ENCODE measurements at regions not wholly inside any gene's neighbourhood (a gene's known extent, or its start where the extent isn't known, plus 50 kb on each side); places are given as distances from the start of the nearest gene placed in this dataset.
A peak's percentile ranks its signal among the peaks of the same experiment; 100 is the strongest.

GRCh38 chr6:164035900-164036485 is 621.5 kb downstream of the QKI start:
- no peak for DNase-seq (ENCODE audit: low read depth in 2 of 2)

- DNase-seq (ENCODE audit: low read depth in 2 of 2): no peak
Measured at GRCh38 chr6:164034602-164035140, 620.2 kb downstream of the QKI start.

DNA sequence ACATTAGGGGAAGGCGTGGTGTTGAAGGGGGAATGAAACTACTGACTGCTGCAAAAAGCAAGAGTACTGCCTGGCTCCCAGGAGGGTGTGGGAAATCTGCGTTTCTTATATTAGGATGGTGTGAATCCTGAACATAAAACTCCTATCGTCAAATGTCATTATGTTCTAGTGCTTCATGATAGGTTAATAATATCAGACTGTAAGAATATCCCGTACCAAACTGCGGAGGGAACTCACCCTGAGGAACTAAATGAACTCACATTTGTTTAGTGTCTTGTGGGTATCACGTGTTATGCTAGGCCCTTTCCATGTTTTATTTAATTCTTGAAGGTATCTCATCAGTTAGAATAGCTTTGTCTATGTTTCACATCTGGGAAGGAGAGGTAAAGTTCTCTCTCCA is 610.7 kb downstream of the QKI start:
- DNase-seq (ENCODE audit: low read depth in 2 of 2): no peak

DNA sequence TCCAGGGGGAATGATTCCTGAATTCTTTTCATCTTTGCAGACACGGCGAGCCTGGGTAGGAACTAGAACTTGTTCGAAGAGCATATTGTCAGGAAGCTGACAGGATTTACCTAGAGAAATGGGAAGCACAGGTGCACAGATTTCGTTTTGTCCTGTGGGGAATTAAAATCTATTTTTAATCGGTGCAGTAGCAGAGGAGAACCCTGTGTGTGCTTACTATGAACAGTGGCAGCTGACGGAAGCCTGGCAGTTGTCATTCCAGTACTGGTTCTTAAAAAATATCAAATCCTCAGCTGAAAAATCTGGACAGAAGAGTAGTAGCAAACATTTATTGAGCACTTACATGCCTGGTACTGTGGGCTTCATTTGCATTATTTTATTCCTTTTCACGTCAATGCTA is 609.0 kb downstream of the QKI start:
- DNase-seq (ENCODE audit: low read depth in 2 of 2): no peak

- no peak for DNase-seq (ENCODE audit: low read depth in 2 of 2)
Measured at GRCh38 chr6:164022632-164023031, 608.1 kb downstream of the QKI start.

- no peak for DNase-seq (ENCODE audit: low read depth in 2 of 2)
Measured at GRCh38 chr6:164021589-164022250, 607.2 kb downstream of the QKI start.

- DNase-seq (ENCODE audit: low read depth in 2 of 2): no peak
Measured at GRCh38 chr6:164020142-164020541, 605.6 kb downstream of the QKI start.

- DNase-seq (ENCODE audit: low read depth in 2 of 2): no peak
Measured at GRCh38 chr6:164018133-164018532, 603.6 kb downstream of the QKI start.

DNA sequence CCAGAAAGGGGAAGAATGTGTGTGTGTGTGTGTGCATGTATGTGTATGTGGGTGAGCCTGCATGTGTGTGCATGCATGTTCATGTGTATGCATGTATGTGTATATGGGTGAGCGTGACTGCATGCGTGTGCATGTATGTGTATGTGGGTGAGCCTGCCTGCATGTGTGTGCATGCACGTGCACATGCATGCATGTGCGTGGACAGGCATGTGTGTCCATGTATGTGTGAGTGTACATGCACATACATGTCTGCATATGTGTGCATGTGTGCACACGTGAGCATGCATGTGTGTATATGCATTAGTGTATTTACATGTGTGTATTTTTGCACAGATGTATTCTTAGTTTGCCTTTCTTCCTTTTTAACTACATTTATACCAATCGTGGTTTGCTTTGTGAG is 601.5 kb downstream of the QKI start:
- DNase-seq (ENCODE audit: low read depth in 2 of 2): no peak

GRCh38 chr6:164015088-164015484 is 600.6 kb downstream of the QKI start:
- DNase-seq (ENCODE audit: low read depth in 2 of 2): no peak

GRCh38 chr6:164014346-164015087 is 600.0 kb downstream of the QKI start:
- no peak for DNase-seq (ENCODE audit: low read depth in 2 of 2)

DNA sequence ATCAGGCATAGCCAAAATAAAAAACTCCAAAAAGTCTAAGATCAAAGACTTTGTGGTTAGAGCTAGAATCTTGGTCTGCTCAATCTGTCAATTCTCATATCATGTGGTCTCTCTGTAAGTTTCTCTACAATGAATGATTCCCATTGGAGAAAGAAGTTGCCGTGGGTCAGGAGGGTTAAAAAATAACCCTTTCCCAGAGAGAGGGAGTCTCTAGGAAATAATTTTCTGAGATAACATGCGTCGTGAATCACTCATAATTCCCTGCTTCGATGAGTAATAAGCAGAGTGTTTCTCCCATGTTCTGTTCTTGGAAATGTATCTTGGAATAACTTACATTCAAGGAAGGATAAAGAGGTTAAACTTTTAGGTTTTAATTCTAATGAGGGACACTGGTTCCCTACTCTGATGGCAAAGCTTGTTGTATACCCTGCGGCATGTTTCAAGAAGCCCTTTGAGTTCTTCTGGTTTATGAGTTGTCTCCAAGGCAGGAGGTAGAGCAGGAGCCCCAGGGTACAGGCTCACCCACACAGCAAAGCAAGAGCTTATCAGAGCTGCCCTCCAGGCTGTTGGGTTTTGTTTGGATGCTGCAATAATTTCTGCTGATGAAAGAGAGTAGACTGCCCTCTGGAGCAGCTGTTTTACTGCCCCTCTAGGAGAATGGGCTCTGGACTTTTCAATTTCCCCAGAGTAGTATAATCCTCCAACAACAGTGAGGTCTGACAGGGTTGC is 599.1 kb downstream of the QKI start:
- peak in 1 of 2 experiments; percentile 7 for DNase-seq (ENCODE audit: low read depth in 2 of 2)

GRCh38 chr6:164011321-164011720 is 596.8 kb downstream of the QKI start:
- DNase-seq (ENCODE audit: low read depth in 2 of 2): no peak

- no peak for DNase-seq (ENCODE audit: low read depth in 2 of 2)
Measured at GRCh38 chr6:164010441-164011103, 596.1 kb downstream of the QKI start.

DNA sequence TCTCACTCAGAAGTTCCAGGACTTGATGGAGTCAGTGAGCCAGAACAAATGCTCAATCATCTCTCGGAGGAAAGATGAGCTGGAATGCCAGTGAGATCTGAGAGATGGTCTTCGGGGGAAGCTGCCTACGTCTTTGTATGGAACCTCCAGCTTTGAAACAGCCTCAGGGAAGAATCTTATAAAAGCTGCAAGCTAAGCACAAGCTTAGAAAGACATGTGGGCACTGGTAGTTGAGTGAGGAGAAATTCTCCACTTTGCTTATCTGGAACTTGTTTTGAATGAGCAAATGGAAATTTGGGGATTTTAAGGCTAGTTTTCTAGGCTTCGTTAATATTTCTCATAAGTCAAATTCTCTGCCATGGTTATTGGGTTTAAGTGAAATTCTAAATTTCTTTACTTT is 594.4 kb downstream of the QKI start:
- DNase-seq (ENCODE audit: low read depth in 2 of 2): no peak

- no peak for DNase-seq (ENCODE audit: low read depth in 2 of 2)
Measured at GRCh38 chr6:164007881-164008280, 593.4 kb downstream of the QKI start.

DNA sequence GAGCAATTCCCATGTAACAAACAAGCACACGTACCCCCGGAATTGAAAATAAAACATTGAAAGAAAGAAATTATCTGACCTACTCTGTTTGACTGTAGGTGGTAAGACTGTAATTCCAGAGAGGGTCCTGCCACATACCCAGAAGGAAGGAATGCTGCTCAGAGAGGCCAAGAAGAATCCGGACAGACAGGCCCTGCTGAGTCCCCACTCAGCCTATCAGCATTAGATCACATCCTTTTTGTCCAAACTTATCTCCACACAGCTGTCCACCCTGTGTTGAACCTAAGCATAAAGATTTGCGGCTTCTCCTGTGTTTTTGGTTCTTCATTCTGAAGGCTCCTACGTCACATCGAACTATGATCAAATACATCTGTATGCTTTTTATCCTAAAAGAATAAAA is 591.9 kb downstream of the QKI start:
- DNase-seq (ENCODE audit: low read depth in 2 of 2): no peak

- DNase-seq (ENCODE audit: low read depth in 2 of 2): no peak
Measured at GRCh38 chr6:164005004-164005711, 590.6 kb downstream of the QKI start.

DNA sequence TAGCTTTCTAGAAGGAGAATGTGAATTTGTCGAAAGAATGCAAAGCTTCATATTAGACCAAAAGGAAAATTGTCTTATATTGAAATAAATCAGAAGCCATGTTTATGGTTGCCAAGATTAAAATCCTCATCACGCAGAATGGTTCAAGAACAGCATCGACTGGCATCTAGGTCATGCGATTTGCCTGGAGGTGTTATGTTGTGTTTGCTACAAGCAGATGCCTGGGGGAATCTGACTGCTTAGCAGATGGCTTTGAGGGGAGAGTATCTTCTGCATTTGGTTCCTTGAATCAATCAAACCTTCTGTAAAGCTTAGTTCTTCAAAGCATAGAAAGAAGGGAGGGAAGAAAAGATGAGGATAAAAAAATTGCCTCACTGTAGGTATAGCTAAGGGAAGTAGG is 585.8 kb downstream of the QKI start:
- DNase-seq (ENCODE audit: low read depth in 2 of 2): no peak

- DNase-seq (ENCODE audit: low read depth in 2 of 2): peak in 1 of 2 experiments; percentile 15
Measured at GRCh38 chr6:163999475-164000125, 585.1 kb downstream of the QKI start.
